ENCODE measurements at regions not wholly inside any gene's neighbourhood (a gene's known extent, or its start where the extent isn't known, plus 50 kb on each side); places are given as distances from the start of the nearest gene placed in this dataset.

- TF ChIP-seq EZH2phosphoT487 (IDR thresholded peaks at IDR 0.05; ENCODE audit: borderline replicate concordance, low read length) = no peak
- TF ChIP-seq CTCF (IDR thresholded peaks at IDR 0.05; ENCODE audit: low read depth, low read length, poor library complexity, severe bottlenecking) = no peak
Observed at GRCh38 chr4:138702190-138702824, 313.3 kb upstream of the NOCT start.

GRCh38 chr4:138698641-138699040 is 316.9 kb upstream of the NOCT start:
- Histone ChIP-seq H3K79me2 (ENCODE audit: control insufficient read depth, low read length) (no peaks in the 10 kb centered on the region), H3K4me1 (ENCODE audit: control insufficient read depth, low read length) (no peaks in the 10 kb centered on the region), H3F3A (ENCODE audit: control insufficient read depth, insufficient read depth) (no peaks in the 10 kb centered on the region), H3K36me3 (ENCODE audit: control insufficient read depth, low read length) (no peaks in the 10 kb centered on the region), H3K4me3 (ENCODE audit: low read length) (no peak overlapping the region), H3K27me3 (ENCODE audit: control insufficient read depth, low read length) (peaks cover 4% of the 10 kb centered on the region; the same call in 1 of the 2 replicates), H4K20me1 (ENCODE audit: control insufficient read depth, insufficient read depth, low read depth, low read length) (no peaks in the 10 kb centered on the region), H3K9me2 (replicated peaks; ENCODE audit: control insufficient read depth, low read length) (no peaks in the 10 kb centered on the region), H3K27ac (ENCODE audit: low read depth, low read length) (no peak overlapping the region), H3K4me2 (ENCODE audit: low read length) (no peak overlapping the region), H3K9me3 (ENCODE audit: control insufficient read depth, insufficient read depth, low read length) (no peaks in the 10 kb centered on the region)
- TF ChIP-seq EZH2phosphoT487 (IDR thresholded peaks at IDR 0.05; ENCODE audit: borderline replicate concordance, low read length) = no peak
- no peak for TF ChIP-seq CTCF (IDR thresholded peaks at IDR 0.05; ENCODE audit: low read depth, low read length, poor library complexity, severe bottlenecking)

More at GRCh38 chr4:138702190-138702824, 313.3 kb upstream of the NOCT start:
- H3K9me2 ChIP-seq (replicated peaks; ENCODE audit: control insufficient read depth, low read length) = no peaks in the 10 kb centered on the region
- no peak overlapping the region for H3K27ac ChIP-seq (ENCODE audit: low read depth, low read length)
- H3K4me3 ChIP-seq (ENCODE audit: low read length) = no peak overlapping the region
- H3K27me3 ChIP-seq (ENCODE audit: control insufficient read depth, low read length) = peaks cover 4% of the 10 kb centered on the region; the same call in 1 of the 2 replicates
- no peaks in the 10 kb centered on the region for H3K9me3 ChIP-seq (ENCODE audit: control insufficient read depth, insufficient read depth, low read length)
- H3F3A ChIP-seq (ENCODE audit: control insufficient read depth, insufficient read depth) = no peaks in the 10 kb centered on the region
- no peak overlapping the region for H3K4me2 ChIP-seq (ENCODE audit: low read length)
- no peaks in the 10 kb centered on the region for H3K4me1 ChIP-seq (ENCODE audit: control insufficient read depth, low read length)
- H4K20me1 ChIP-seq (ENCODE audit: control insufficient read depth, insufficient read depth, low read depth, low read length) = no peaks in the 10 kb centered on the region
- no peaks in the 10 kb centered on the region for H3K79me2 ChIP-seq (ENCODE audit: control insufficient read depth, low read length)
- no peaks in the 10 kb centered on the region for H3K36me3 ChIP-seq (ENCODE audit: control insufficient read depth, low read length)

GRCh38 chr4:138697851-138698250 is 317.7 kb upstream of the NOCT start:
- no peak overlapping the region for H3K27ac ChIP-seq (ENCODE audit: low read depth, low read length)
- H3K4me2 ChIP-seq (ENCODE audit: low read length) = no peak overlapping the region
- H3K36me3 ChIP-seq (ENCODE audit: control insufficient read depth, low read length) = no peaks in the 10 kb centered on the region
- H3F3A ChIP-seq (ENCODE audit: control insufficient read depth, insufficient read depth) = no peaks in the 10 kb centered on the region
- TF ChIP-seq CTCF (IDR thresholded peaks at IDR 0.05; ENCODE audit: low read depth, low read length, poor library complexity, severe bottlenecking) (no peak), EZH2phosphoT487 (IDR thresholded peaks at IDR 0.05; ENCODE audit: borderline replicate concordance, low read length) (no peak)
- no peaks in the 10 kb centered on the region for H3K9me2 ChIP-seq (replicated peaks; ENCODE audit: control insufficient read depth, low read length)
- H3K9me3 ChIP-seq (ENCODE audit: control insufficient read depth, insufficient read depth, low read length) = no peaks in the 10 kb centered on the region
- H3K4me1 ChIP-seq (ENCODE audit: control insufficient read depth, low read length) = no peaks in the 10 kb centered on the region
- H3K4me3 ChIP-seq (ENCODE audit: low read length) = no peak overlapping the region
- peaks cover 4% of the 10 kb centered on the region; the same call in 1 of the 2 replicates for H3K27me3 ChIP-seq (ENCODE audit: control insufficient read depth, low read length)
- H3K79me2 ChIP-seq (ENCODE audit: control insufficient read depth, low read length) = no peaks in the 10 kb centered on the region
- no peaks in the 10 kb centered on the region for H4K20me1 ChIP-seq (ENCODE audit: control insufficient read depth, insufficient read depth, low read depth, low read length)

All from DOHH2 (cell line).